COLO668 (cell line): ENCODE measurements at regions not wholly inside any gene's neighbourhood (a gene's known extent, or its start where the extent isn't known, plus 50 kb on each side); places are given as distances from the start of the nearest gene placed in this dataset.
"Not testable (repeated sequence)": the region's sequence is repeated elsewhere in the genome, so short reads cannot be mapped to it uniquely, and the experiment has no call there.

ENCODE experiments used
- DNase-seq: peaks from one replicate; lab custom pipeline; 2025; ENCODE audit not compliant: unreplicated experiment; lab: John Stamatoyannopoulos, UW

DNA sequence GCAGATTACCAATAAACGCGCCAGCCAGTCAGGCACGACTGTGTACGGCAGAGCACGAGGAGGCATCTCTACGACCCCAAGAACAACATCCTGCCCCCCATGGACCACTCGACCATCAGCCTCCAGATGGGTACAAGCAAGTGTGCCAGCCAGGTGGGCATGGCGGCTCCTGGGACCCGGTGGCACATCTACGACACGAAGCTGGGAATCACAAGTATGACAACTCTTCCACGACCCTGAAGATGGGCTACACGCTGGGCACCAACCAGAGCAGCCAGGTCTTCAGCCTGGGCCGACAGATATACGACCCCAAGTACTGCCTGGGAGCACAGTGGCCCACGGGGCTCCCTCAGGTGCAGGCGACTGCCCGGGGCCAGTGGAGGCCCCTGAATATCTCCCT, 217.6 kb downstream of the POTED start:
- no peak for DNase-seq

DNA sequence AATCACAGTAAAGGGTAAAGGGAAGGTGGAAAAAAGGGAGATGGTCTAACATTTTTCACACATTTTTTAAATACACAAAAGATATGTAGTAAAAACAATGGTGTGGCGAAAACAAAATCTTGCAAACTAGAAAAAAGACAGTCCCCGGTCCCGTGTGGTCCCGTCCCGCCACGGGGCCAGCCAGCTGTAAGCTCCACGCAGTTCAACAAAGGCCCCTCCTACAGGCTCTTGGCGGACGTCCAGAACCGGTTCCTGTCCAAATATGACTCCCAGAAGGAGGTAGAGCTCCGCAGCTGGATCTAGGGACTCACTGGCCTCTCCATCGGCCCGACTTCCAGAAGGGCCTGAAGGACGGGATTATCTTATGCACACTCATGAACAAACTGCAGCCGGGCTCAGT, 216.9 kb downstream of the POTED start:
- DNase-seq, result not testable (repeated sequence)

- not testable (repeated sequence) for DNase-seq
These were observed 215.7 kb downstream of the POTED start for GRCh38 chr21:13825218-13825778.

DNA sequence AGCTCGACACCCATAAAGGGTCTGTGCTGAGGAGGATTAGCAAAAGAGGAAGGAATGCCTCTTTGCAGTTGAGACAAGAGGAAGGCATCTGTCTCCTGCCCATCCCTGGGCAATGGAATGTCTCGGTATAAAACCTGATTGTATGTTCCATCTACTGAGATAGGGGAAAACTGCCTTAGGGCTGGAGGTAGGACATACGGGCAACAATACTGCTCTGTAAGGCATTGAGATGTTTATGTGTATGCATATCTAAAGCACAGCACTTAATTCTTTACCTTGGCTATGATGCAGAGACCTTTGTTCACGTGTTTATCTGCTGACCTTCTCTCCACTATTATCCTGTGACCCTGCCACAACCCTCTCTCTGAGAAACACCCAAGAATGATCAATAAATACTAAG, 210.7 kb downstream of the POTED start:
- DNase-seq, result not testable (repeated sequence)

- not testable (repeated sequence) for DNase-seq
These were observed 202.6 kb downstream of the POTED start for GRCh38 chr21:13812191-13812590.

DNA sequence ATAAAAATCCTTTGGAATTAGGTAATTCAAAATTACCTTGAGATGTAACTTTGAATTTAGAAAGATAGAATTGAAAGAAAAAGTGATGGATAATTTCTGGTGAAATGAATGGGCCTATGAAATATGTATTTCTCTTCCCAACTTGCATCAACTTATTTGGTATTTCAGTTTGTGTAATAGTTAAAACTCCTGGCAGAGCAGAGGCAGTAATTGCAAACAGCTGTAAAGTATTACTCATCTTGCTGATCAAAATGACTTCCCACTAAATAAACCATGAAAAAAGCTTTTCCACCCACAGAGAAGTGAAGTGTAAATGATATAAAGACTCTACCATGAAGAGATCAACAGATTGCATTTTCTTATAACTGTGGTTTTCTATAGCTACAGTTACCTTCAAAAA, 201.0 kb downstream of the POTED start:
- DNase-seq, result not testable (repeated sequence)

GRCh38 chr21:13806444-13806843, 196.9 kb downstream of the POTED start:
- not testable (repeated sequence) for DNase-seq

- DNase-seq, result not testable (repeated sequence)
These were observed 193.2 kb downstream of the POTED start for GRCh38 chr21:13802757-13803156.
